ENCODE measurements at regions not wholly inside any gene's neighbourhood (a gene's known extent, or its start where the extent isn't known, plus 50 kb on each side); places are given as distances from the start of the nearest gene placed in this dataset.

GRCh38 chr3:83934192-83935021, 1024.4 kb upstream of the CADM2 start:
- H3K4me1 Mint-ChIP-seq, result peaks cover 0 to 9% of the 10 kb centered on the region in 2 experiments; a peak in 2 of 4 replicates
- Histone ChIP-seq H3K14ac (ENCODE audit: insufficient read depth, low read length) (no peak overlapping the region), H3K4ac (ENCODE audit: low read depth, low read length) (no peak overlapping the region), H3K56ac (ENCODE audit: insufficient read length, low read depth, low read length) (no peak overlapping the region), H3K4me2 (ENCODE audit: insufficient read depth, insufficient read length, low read length) (no peak overlapping the region), H3T11ph (ENCODE audit: low read length) (no peak overlapping the region), H3K27me3 (ENCODE audit: insufficient read depth, low read length) (no peaks in the 10 kb centered on the region), H3K23me2 (ENCODE audit: insufficient read length, low read depth, low read length, poor library complexity, severe bottlenecking) (no peaks in the 10 kb centered on the region), H3K79me1 (ENCODE audit: insufficient read depth, low read depth, low read length, poor library complexity, severe bottlenecking) (no peaks in the 10 kb centered on the region), H3K9me3 (ENCODE audit: control insufficient read depth, low read depth, low read length) (peaks cover 1% of the 10 kb centered on the region), H2BK12ac (ENCODE audit: insufficient read length, low read depth, low read length) (no peak overlapping the region), H4K20me1 (ENCODE audit: control insufficient read depth, insufficient read depth, insufficient read length) (no peaks in the 10 kb centered on the region), H2BK15ac (ENCODE audit: low read depth, low read length) (no peak overlapping the region), H2BK20ac (ENCODE audit: low read depth, low read length, poor library complexity, severe bottlenecking) (no peak overlapping the region), H3K18ac (ENCODE audit: insufficient read length, low read depth, low read length) (no peak overlapping the region), H4K5ac (ENCODE audit: insufficient read length, low read depth, low read length) (no peak overlapping the region), H3K4me1 (ENCODE audit: insufficient read depth, low read length) (no peaks in the 10 kb centered on the region), H3K27ac (ENCODE audit: insufficient read length, low read depth, low read length) (no peak overlapping the region), H3K79me2 (ENCODE audit: insufficient read depth, low read length) (no peaks in the 10 kb centered on the region), H3K9ac (ENCODE audit: extremely low read depth, insufficient read length, low read length) (no peak overlapping the region), H4K8ac (replicated peaks; ENCODE audit: insufficient read length, low read depth, low read length) (no peak overlapping the region), H2BK120ac (ENCODE audit: low read depth, low read length, poor library complexity, severe bottlenecking) (no peak overlapping the region), H2AFZ (ENCODE audit: low read length) (no peak overlapping the region), H2AK5ac (ENCODE audit: insufficient read length, low read length) (no peak overlapping the region), H4K91ac (ENCODE audit: insufficient read length, low read depth, low read length) (no peak overlapping the region), H3K23ac (ENCODE audit: insufficient read length, low read depth, low read length) (no peak overlapping the region), H2BK5ac (ENCODE audit: insufficient read length, low read length) (no peak overlapping the region)
- TF ChIP-seq CTCF (conservative IDR thresholded peaks at IDR 0.05), result no peak
- no CpG with 5 or more reads among the region's 4 CpGs for WGBS (ENCODE audit: extremely low coverage, insufficient read length, low lambda C conversion rate)
- H3K27me3 Mint-ChIP-seq (ENCODE audit: low read depth), result peaks cover 2% of the 10 kb centered on the region; the same call in 1 of the 2 replicates
- peak overlapping the region in 1 of 3 experiments; percentile 65; a peak in 2 of 7 replicates for H3K27ac Mint-ChIP-seq
- H3K4me3 Mint-ChIP-seq, result no peak overlapping the region
- no peak for DNase-seq
- peaks cover 18 to 35% of the 10 kb centered on the region in 2 experiments for H3K9me3 Mint-ChIP-seq
- H3K36me3 Mint-ChIP-seq (ENCODE audit: insufficient read depth in 1 of 3, low read depth in 3 of 3), result peaks cover 6 to 38% (median 7%) of the 10 kb centered on the region in 3 experiments
